Body of pancreas (tissue), 4 donors: ENCODE measurements at regions not wholly inside any gene's neighbourhood (a gene's known extent, or its start where the extent isn't known, plus 50 kb on each side); places are given as distances from the start of the nearest gene placed in this dataset.

Source experiments
- ATAC-seq: fragments of 150-250 bp; one replicate; pipeline ENCODE4 v1.9.1; 2016
- DNase-seq, 4 donors: peaks; one replicate each; pipeline ENCODE4 v3.0.0-alpha.2; 2019
- H3K27ac ChIP-seq, 4 donors: fragments of 200-600 bp; sonication (generic); 1 replicate in 3 of 4; 2 replicates in 1 of 4; pipeline versions ENCODE4 v1.5.1 to v1.6.1; 2016 to 2019; ENCODE audit warnings: mild to moderate bottlenecking in 1 of 4, mixed read lengths in 1 of 4, moderate library complexity in 1 of 4
- H3K27me3 ChIP-seq, 2 donors: fragments of 200-600 bp; sonication (generic); one replicate each; pipeline ENCODE4 v1.6.0; 2016; ENCODE audit warnings: mild to moderate bottlenecking in 1 of 2
- H3K36me3 ChIP-seq, 2 donors: fragments of 200-600 bp; sonication (generic); replicated peaks in 1 of 2; 2 replicates each; pipeline ENCODE4 v1.5.1; 2016; ENCODE audit warnings: low read depth in 2 of 2; ENCODE audit not compliant: insufficient read depth in 1 of 2
- H3K4me1 ChIP-seq: fragments of 200-600 bp; sonication (generic); one replicate; pipeline ENCODE4 v1.6.0; 2016
- H3K4me3 ChIP-seq, 2 donors: fragments of 200-600 bp; sonication (generic); 1 replicate in 1 of 2; 2 replicates in 1 of 2; pipeline ENCODE4 v1.5.1; 2016 to 2019
- H3K9me3 ChIP-seq, 3 donors: fragments of 200-600 bp; sonication (generic); 1 replicate in 2 of 3; 2 replicates in 1 of 3; pipeline ENCODE4 v1.5.1; 2016
- POLR2A ChIP-seq, 3 donors: fragments of 450-650 bp; IDR thresholded peaks; one replicate each; pipeline ENCODE4 v1.6.1; 2016; ENCODE audit warnings: antibody characterized with exemption in 3 of 3, mild to moderate bottlenecking in 2 of 3
- WGBS, 2 donors: methylation state at CpG; one replicate each; pipeline ENCODE4 v1.1.5; 2017; 5-methylcytosine and 5-hydroxymethylcytosine counted together
- intact Hi-C: fragments of 100-400 bp; cut with DNase I; formaldehyde crosslinking; loops from one replicate; pipeline ENCODE4 v1.15.1; 2023
- TF ChIP-seq, protein P1 (sequence below), 7 experiments: fragments of 450-650 bp in 4 of 7; fragments of 200-600 bp in 3 of 7; sonication (generic) in 3 of 7; IDR thresholded peaks; one replicate each; pipeline ENCODE4 v1.5.1; 2016 to 2019; ENCODE audit warnings: antibody characterized with exemption in 7 of 7

DNA sequence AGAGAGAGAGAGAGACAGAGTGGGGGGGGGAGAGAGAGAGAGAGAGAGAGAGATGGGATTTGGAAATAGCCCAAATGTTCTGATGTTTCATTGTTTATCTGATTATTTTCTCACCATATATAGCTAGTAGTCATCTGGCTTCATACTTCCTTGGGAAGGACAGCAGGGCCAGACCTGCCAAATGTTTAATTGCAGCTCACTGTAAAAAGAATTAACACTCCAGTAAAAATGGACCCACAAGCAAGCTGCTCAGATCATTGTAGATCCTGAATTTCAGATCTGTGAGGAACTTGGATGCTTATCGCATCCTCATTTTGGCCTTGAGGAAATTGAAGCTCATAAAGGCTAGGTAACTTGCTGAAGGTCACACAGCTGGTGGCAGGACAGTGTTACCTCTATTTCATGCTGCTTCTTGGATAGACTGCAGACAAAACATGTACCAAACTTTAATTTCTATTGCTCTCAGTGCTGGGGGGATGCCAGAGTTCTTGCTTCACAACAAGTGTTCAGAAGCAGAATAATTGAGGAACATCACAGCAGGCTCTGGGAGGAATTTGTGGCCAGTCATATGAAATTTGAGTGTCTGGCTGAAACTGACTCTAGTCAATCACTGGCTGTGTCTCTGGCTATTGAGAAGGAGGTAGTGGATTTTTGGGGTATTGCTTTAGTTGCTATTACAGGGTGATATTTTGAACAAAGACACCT, 223.5 kb downstream of the PIK3C3 start:
- DNase-seq (no peak), ATAC-seq (no peak)
- intact Hi-C loops = no loop called here
- Histone ChIP-seq H3K9me3 (no peaks in the 10 kb centered on the region), H3K36me3 (no peaks in the 10 kb centered on the region), H3K27me3 (no peaks in the 10 kb centered on the region), H3K27ac (no peak overlapping the region), H3K4me1 (no peaks in the 10 kb centered on the region), H3K4me3 (no peak overlapping the region)
- whole genome bisulfite sequencing, 2 donors = 80 to 100% methylated on average over 1 of the region's 1 CpG
- TF ChIP-seq, protein P1, sequence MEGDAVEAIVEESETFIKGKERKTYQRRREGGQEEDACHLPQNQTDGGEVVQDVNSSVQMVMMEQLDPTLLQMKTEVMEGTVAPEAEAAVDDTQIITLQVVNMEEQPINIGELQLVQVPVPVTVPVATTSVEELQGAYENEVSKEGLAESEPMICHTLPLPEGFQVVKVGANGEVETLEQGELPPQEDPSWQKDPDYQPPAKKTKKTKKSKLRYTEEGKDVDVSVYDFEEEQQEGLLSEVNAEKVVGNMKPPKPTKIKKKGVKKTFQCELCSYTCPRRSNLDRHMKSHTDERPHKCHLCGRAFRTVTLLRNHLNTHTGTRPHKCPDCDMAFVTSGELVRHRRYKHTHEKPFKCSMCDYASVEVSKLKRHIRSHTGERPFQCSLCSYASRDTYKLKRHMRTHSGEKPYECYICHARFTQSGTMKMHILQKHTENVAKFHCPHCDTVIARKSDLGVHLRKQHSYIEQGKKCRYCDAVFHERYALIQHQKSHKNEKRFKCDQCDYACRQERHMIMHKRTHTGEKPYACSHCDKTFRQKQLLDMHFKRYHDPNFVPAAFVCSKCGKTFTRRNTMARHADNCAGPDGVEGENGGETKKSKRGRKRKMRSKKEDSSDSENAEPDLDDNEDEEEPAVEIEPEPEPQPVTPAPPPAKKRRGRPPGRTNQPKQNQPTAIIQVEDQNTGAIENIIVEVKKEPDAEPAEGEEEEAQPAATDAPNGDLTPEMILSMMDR (IDR thresholded peaks at IDR 0.05) = no peak
- no peak for TF ChIP-seq POLR2A (IDR thresholded peaks at IDR 0.05)

GRCh38 chr18:42179542-42180121, 224.6 kb downstream of the PIK3C3 start:
- no peak overlapping the region for H3K4me3 ChIP-seq
- H3K36me3 ChIP-seq = no peaks in the 10 kb centered on the region
- no peaks in the 10 kb centered on the region for H3K9me3 ChIP-seq
- no peak for DNase-seq
- TF ChIP-seq, protein P1 (IDR thresholded peaks at IDR 0.05) = no peak
- no peak for TF ChIP-seq POLR2A (IDR thresholded peaks at IDR 0.05)
- intact Hi-C loops = no loop called here
- H3K27ac ChIP-seq = no peak overlapping the region
- H3K27me3 ChIP-seq = no peaks in the 10 kb centered on the region
- H3K4me1 ChIP-seq = no peaks in the 10 kb centered on the region
- WGBS, 2 donors = 70 to 83% methylated on average over 6 of the region's 6 CpGs
- no peak for ATAC-seq

DNA sequence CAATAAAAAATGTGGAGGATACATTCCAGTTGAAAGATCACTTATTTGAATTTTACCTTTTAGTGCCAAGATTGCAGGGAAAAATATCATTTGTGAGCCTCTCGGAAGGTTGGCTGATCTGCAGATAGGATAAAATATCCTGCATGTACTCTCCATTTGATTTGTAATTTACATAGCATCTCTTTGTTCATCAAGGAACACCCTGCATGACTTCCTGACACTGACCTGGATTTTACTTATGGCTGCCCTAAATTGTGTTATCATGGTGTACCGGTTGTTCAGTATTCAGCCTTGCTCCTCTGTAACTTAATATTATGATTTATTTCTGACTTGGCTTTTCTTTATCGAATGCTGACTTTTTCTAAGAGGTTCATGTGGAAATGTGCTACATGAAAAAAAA, 226.4 kb downstream of the PIK3C3 start:
- Histone ChIP-seq H3K27me3 (no peaks in the 10 kb centered on the region), H3K4me3 (no peak overlapping the region), H3K9me3 (no peaks in the 10 kb centered on the region), H3K27ac (no peak overlapping the region), H3K36me3 (no peaks in the 10 kb centered on the region), H3K4me1 (no peaks in the 10 kb centered on the region)
- no peak for ATAC-seq
- 69 to 86% methylated on average over 3 of the region's 3 CpGs for WGBS, 2 donors
- TF ChIP-seq POLR2A (IDR thresholded peaks at IDR 0.05) = no peak
- TF ChIP-seq, protein P1 (IDR thresholded peaks at IDR 0.05) = no peak
- intact Hi-C loops = no loop called here
- no peak for DNase-seq

DNA sequence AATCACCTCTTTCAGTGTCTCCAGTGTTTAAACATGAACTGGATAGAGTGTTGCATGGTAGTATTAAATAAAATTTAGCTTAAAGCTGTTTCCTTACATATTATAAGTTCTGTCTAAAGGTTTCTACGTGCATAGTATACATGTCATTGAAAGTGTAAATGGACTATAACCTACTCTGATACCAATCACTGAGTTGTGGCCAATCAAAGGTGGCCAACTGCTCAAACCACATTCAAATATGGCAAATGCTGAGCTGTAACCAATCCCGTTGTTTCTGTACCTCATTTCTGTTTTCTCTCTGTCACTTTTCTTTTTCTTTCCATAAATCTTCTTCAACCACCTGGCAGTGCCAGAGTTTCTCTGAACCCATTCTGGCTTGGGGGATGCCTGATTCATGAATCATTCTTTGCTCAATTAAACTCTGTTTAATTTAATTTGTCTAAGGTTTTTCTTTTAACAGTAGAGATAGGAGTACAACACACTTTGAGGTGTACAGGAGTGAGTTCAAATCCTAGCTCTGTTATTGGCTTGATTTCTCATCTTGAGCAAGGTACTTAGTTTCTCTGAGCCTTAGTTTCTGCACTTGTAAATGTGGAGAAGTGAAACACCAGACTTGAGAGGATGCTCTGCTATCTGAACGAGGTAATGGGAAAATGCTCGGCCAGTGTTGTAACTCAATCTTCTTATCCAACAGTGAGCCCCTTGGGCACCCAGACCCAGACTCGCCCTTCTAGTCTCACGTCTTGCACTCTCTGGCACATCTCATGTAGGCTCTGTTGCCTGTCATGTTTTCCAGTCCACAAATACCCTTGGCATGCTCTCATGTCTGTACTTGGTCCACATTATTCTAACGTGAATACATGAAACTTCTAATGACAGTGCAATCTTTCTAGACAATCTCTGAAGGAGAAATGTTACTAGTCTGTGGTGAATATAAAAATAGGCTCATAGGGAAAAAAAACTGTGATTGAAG, 228.0 kb downstream of the PIK3C3 start:
- DNase-seq (no peak), ATAC-seq (no peak)
- H3K4me3 ChIP-seq = no peak overlapping the region
- WGBS, 2 donors = 61 to 62% methylated on average over 7 of the region's 7 CpGs
- no peaks in the 10 kb centered on the region for H3K9me3 ChIP-seq
- no peak overlapping the region for H3K27ac ChIP-seq
- H3K36me3 ChIP-seq = no peaks in the 10 kb centered on the region
- no peaks in the 10 kb centered on the region for H3K27me3 ChIP-seq
- no peaks in the 10 kb centered on the region for H3K4me1 ChIP-seq
- intact Hi-C loops = no loop called here
- no peak for TF ChIP-seq POLR2A (IDR thresholded peaks at IDR 0.05)
- TF ChIP-seq, protein P1 (IDR thresholded peaks at IDR 0.05) = no peak
